B cell (primary cell): ENCODE measurements at regions not wholly inside any gene's neighbourhood (a gene's known extent, or its start where the extent isn't known, plus 50 kb on each side); places are given as distances from the start of the nearest gene placed in this dataset.

Source experiments
- ATAC-seq: fragments of 200-7000 bp; cut with Tn5 transposase; one replicate; pipeline ENCODE4 v1.10.0; 2021; ENCODE audit warnings: low read depth, mild to moderate bottlenecking, moderate number of reproducible peaks, moderate library complexity
- CTCF ChIA-PET: fragments of 350-600 bp; sonication (Branson Sonifier 250); formaldehyde crosslinking; loops from one replicate; lab custom pipeline; 2021; ENCODE audit warnings: antibody characterized with exemption, inconsistent platforms; lab: Charles Lee
- POLR2A ChIA-PET: fragments of 350-600 bp; sonication (Branson Sonifier 250); formaldehyde crosslinking; loops from one replicate; lab custom pipeline; 2021; ENCODE audit warnings: antibody characterized with exemption; lab: Charles Lee
- DNase-seq: peaks from one replicate; pipeline ENCODE4 v3.0.0; 2013
- H2AFZ ChIP-seq: 2 replicates; pipeline ENCODE4 v1.6.1; 2012; ENCODE audit warnings: mild to moderate bottlenecking, low read depth, low read length; ENCODE audit not compliant: insufficient read depth, poor library complexity, severe bottlenecking
- H3K27ac ChIP-seq, 2 donors: 1 replicate in 1 of 2; 2 replicates in 1 of 2; pipeline ENCODE4 v1.5.1; 2012 to 2013; ENCODE audit warnings: low read length in 2 of 2, mild to moderate bottlenecking in 2 of 2, moderate library complexity in 1 of 2
- H3K27me3 ChIP-seq, 4 experiments: fragments of 200-600 bp in 1 of 4; sonication (generic) in 1 of 4; replicated peaks in 1 of 4; 1 replicate in 2 of 4; 2 replicates in 2 of 4; pipeline versions ENCODE4 v1.6.1 to v1.7.0; 2013 to 2016; ENCODE audit warnings: low read length in 3 of 4, mild to moderate bottlenecking in 2 of 4, mixed read lengths in 1 of 4, moderate library complexity in 1 of 4; ENCODE audit not compliant: insufficient read depth in 4 of 4, control insufficient read depth in 3 of 4; ENCODE audit errors: control extremely low read depth in 1 of 4
- H3K36me3 ChIP-seq, 2 experiments: replicated peaks in 1 of 2; 1 replicate in 1 of 2; 2 replicates in 1 of 2; pipeline versions ENCODE4 v1.6.1 to v1.7.1; 2013; ENCODE audit warnings: low read length in 1 of 2; ENCODE audit not compliant: insufficient read depth in 2 of 2, control insufficient read depth in 1 of 2; ENCODE audit errors: control extremely low read depth in 1 of 2, extremely low read depth in 1 of 2
- H3K4me1 ChIP-seq, 2 donors: fragments of 200-600 bp in 1 of 2; sonication (generic) in 1 of 2; 1 replicate in 1 of 2; 2 replicates in 1 of 2; pipeline versions ENCODE4 v1.5.1 to v1.6.1; 2013 to 2017; ENCODE audit warnings: low read length in 2 of 2; ENCODE audit not compliant: control insufficient read depth in 2 of 2, insufficient read depth in 2 of 2
- H3K4me2 ChIP-seq: replicated peaks from 2 replicates; pipeline ENCODE3; 2012; ENCODE audit warnings: mild to moderate bottlenecking, low read depth, low read length; ENCODE audit not compliant: poor library complexity, severe bottlenecking
- H3K4me3 ChIP-seq, 5 experiments: fragments of 200-600 bp in 1 of 5; sonication (generic) in 1 of 5; 1 replicate in 3 of 5; 2 replicates in 2 of 5; pipeline versions ENCODE4 v1.5.1 to v1.7.0; 2011 to 2016; ENCODE audit warnings: low read length in 4 of 5, mild to moderate bottlenecking in 4 of 5, low read depth in 2 of 5, control low read depth in 1 of 5, moderate library complexity in 1 of 5; ENCODE audit not compliant: insufficient read depth in 1 of 5; ENCODE audit errors: control extremely low read depth in 1 of 5, extremely low read depth in 1 of 5
- H3K79me2 ChIP-seq: fragments of 200-600 bp; sonication (generic); one replicate; pipeline ENCODE4 v1.6.0; 2016; ENCODE audit warnings: low read length; ENCODE audit not compliant: control insufficient read depth, insufficient read depth
- H3K9ac ChIP-seq: fragments of 200-600 bp; sonication (generic); 2 replicates; pipeline ENCODE4 v1.6.1; 2017; ENCODE audit warnings: mild to moderate bottlenecking, low read length, moderate library complexity
- H3K9me3 ChIP-seq, 3 donors: one replicate each; pipeline versions ENCODE4 v1.6.1 to v1.7.1; 2013; ENCODE audit warnings: low read length in 2 of 3; ENCODE audit not compliant: control insufficient read depth in 2 of 3, insufficient read depth in 1 of 3; ENCODE audit errors: control extremely low read depth in 1 of 3
- H4K20me1 ChIP-seq: 2 replicates; pipeline ENCODE4 v1.6.0; 2012; ENCODE audit warnings: mild to moderate bottlenecking, low read length; ENCODE audit not compliant: insufficient read depth, control insufficient read depth, poor library complexity, severe bottlenecking
- H3K27ac Mint-ChIP-seq: one replicate; pipeline ENCODE4 v1.8.0; 2021; ENCODE audit warnings: mixed read lengths
- H3K27me3 Mint-ChIP-seq: one replicate; pipeline ENCODE4 v1.8.0; 2021; ENCODE audit warnings: mixed read lengths
- H3K4me1 Mint-ChIP-seq: one replicate; pipeline ENCODE4 v1.8.0; 2021; ENCODE audit warnings: mixed read lengths
- H3K4me3 Mint-ChIP-seq: one replicate; pipeline ENCODE4 v1.8.0; 2021; ENCODE audit warnings: mixed read lengths
- H3K9me3 Mint-ChIP-seq: one replicate; pipeline ENCODE4 v1.8.0; 2022; ENCODE audit warnings: mixed read lengths; ENCODE audit not compliant: insufficient read depth
- CTCF ChIP-seq: fragments of 200-600 bp; IDR thresholded peaks from one replicate; pipeline ENCODE4 v1.8.0; 2022; ENCODE audit warnings: antibody characterized with exemption, mild to moderate bottlenecking
- EZH2 ChIP-seq: IDR thresholded peaks from 2 replicates; pipeline ENCODE4 v1.6.1; 2012; ENCODE audit warnings: borderline replicate concordance, low read depth, mild to moderate bottlenecking, moderate library complexity, low read length; ENCODE audit not compliant: insufficient read depth, poor library complexity, severe bottlenecking
- WGBS: methylation state at CpG from one replicate; pipeline ENCODE4 v1.1.5; 2013; ENCODE audit warnings: missing lambda C conversion rate; ENCODE audit not compliant: insufficient coverage; 5-methylcytosine and 5-hydroxymethylcytosine counted together
- intact Hi-C: fragments of 100-400 bp; cut with micrococcal nuclease; formaldehyde crosslinking; loops from one replicate; pipeline ENCODE4 v1.10.0; 2022

GRCh38 chr16:86681757-86682106 lies 103.4 kb downstream of the FOXL1 start:
- H3K27ac ChIP-seq = no peak overlapping the region
- H3K36me3 ChIP-seq = no peaks in the 10 kb centered on the region
- peaks cover 0 to 11% (median 0%) of the 10 kb centered on the region in 4 experiments for H3K27me3 ChIP-seq
- peaks cover 21% of the 10 kb centered on the region for H3K27me3 Mint-ChIP-seq
- H3K27ac Mint-ChIP-seq = no peak overlapping the region
- no peaks in the 10 kb centered on the region for H3K79me2 ChIP-seq
- no peak overlapping the region for H3K4me2 ChIP-seq
- H3K9me3 ChIP-seq = peaks cover 0 to 14% (median 0%) of the 10 kb centered on the region in 3 donors
- no peaks in the 10 kb centered on the region for H3K4me1 Mint-ChIP-seq
- H3K4me3 ChIP-seq = no peak overlapping the region
- intact Hi-C loops = no loop called here
- ATAC-seq (no peak), DNase-seq (no peak)
- H3K4me3 Mint-ChIP-seq = no peak overlapping the region
- no peak overlapping the region for H2AFZ ChIP-seq
- WGBS = 95% methylated on average over 14 of the region's 15 CpGs
- POLR2A ChIA-PET = no interaction called here
- CTCF ChIA-PET = no interaction called here
- no peaks in the 10 kb centered on the region for H3K9me3 Mint-ChIP-seq
- no peak overlapping the region for H3K9ac ChIP-seq
- no peaks in the 10 kb centered on the region for H3K4me1 ChIP-seq
- TF ChIP-seq CTCF = no peak
- TF ChIP-seq EZH2 = no peak
- H4K20me1 ChIP-seq = no peaks in the 10 kb centered on the region

- Mint-ChIP-seq H3K9me3 (no peaks in the 10 kb centered on the region), H3K4me3 (no peak overlapping the region), H3K27me3 (peaks cover 24% of the 10 kb centered on the region), H3K4me1 (no peaks in the 10 kb centered on the region), H3K27ac (no peak overlapping the region)
- H3K4me2 ChIP-seq = no peak overlapping the region
- DNase-seq = no peak
- intact Hi-C loops = no loop called here
- no peak overlapping the region for H3K4me3 ChIP-seq
- no peaks in the 10 kb centered on the region for H3K36me3 ChIP-seq
- no peak overlapping the region for H2AFZ ChIP-seq
- ATAC-seq = no peak
- TF ChIP-seq EZH2 = no peak
- no peak for TF ChIP-seq CTCF
- no peaks in the 10 kb centered on the region for H3K79me2 ChIP-seq
- CTCF ChIA-PET = no interaction called here
- WGBS = 88% methylated on average over 14 of the region's 14 CpGs
- peaks cover 0 to 11% (median 0%) of the 10 kb centered on the region in 4 experiments for H3K27me3 ChIP-seq
- no peaks in the 10 kb centered on the region for H4K20me1 ChIP-seq
- peaks cover 0 to 12% (median 0%) of the 10 kb centered on the region in 3 donors for H3K9me3 ChIP-seq
- no peak overlapping the region for H3K27ac ChIP-seq
- no peaks in the 10 kb centered on the region for H3K4me1 ChIP-seq
- no peak overlapping the region for H3K9ac ChIP-seq
- POLR2A ChIA-PET = no interaction called here
These were observed 104.0 kb downstream of the FOXL1 start for GRCh38 chr16:86682219-86682904.
